ENCODE measurements at regions not wholly inside any gene's neighbourhood (a gene's known extent, or its start where the extent isn't known, plus 50 kb on each side); places are given as distances from the start of the nearest gene placed in this dataset.

GRCh38 chr5:88937406-88937805, 54.4 kb upstream of the MEF2C start:
- no peaks in the 10 kb centered on the region for H3K36me3 ChIP-seq (ENCODE audit: insufficient read depth, low read length)
- H3K9ac ChIP-seq (ENCODE audit: low read length): no peak overlapping the region
- H2AFZ ChIP-seq (ENCODE audit: low read depth, low read length): no peak overlapping the region
- TF ChIP-seq RAD21 (conservative IDR thresholded peaks at IDR 0.05) (no peak), EZH2 (IDR thresholded peaks at IDR 0.05; ENCODE audit: borderline replicate concordance, insufficient read depth, low read length, poor library complexity, severe bottlenecking) (no peak), REST (IDR thresholded peaks at IDR 0.05; ENCODE audit: borderline replicate concordance) (no peak), EP300 (conservative IDR thresholded peaks at IDR 0.05; ENCODE audit: poor library complexity, severe bottlenecking) (no peak), CTCF (IDR thresholded peaks at IDR 0.05; ENCODE audit: poor library complexity, severe bottlenecking) (no peak), TAF1 (IDR thresholded peaks at IDR 0.05; ENCODE audit: low read depth) (no peak), SMC3 (conservative IDR thresholded peaks at IDR 0.05; ENCODE audit: poor library complexity) (no peak), POLR2AphosphoS5 (IDR thresholded peaks at IDR 0.05) (no peak), MXI1 (conservative IDR thresholded peaks at IDR 0.05; ENCODE audit: poor library complexity, severe bottlenecking) (no peak)
- H3K27me3 ChIP-seq (ENCODE audit: insufficient read depth, low read depth, low read length): no peaks in the 10 kb centered on the region
- H3K4me2 ChIP-seq (ENCODE audit: low read length): no peak overlapping the region
- no peaks in the 10 kb centered on the region for H4K20me1 ChIP-seq (ENCODE audit: insufficient read depth)
- no peaks in the 10 kb centered on the region for H3K9me3 ChIP-seq (ENCODE audit: low read length)
- H3K27ac ChIP-seq (ENCODE audit: low read length): no peak overlapping the region
- H3F3A ChIP-seq (ENCODE audit: insufficient read depth, low read length, poor library complexity, severe bottlenecking): no peaks in the 10 kb centered on the region
- no peaks in the 10 kb centered on the region for H3K79me2 ChIP-seq (replicated peaks; ENCODE audit: insufficient read depth, low read length)
- no peak overlapping the region for H3K4me3 ChIP-seq (ENCODE audit: low read length)
- H3K9me2 ChIP-seq (ENCODE audit: insufficient read depth, low read length): no peaks in the 10 kb centered on the region

- no peak for TF ChIP-seq POLR2AphosphoS5 (IDR thresholded peaks at IDR 0.05)
- no peak for TF ChIP-seq RAD21 (conservative IDR thresholded peaks at IDR 0.05)
- TF ChIP-seq SMC3 (conservative IDR thresholded peaks at IDR 0.05; ENCODE audit: poor library complexity): no peak
- TF ChIP-seq MXI1 (conservative IDR thresholded peaks at IDR 0.05; ENCODE audit: poor library complexity, severe bottlenecking): no peak
- no peak for TF ChIP-seq EZH2 (IDR thresholded peaks at IDR 0.05; ENCODE audit: borderline replicate concordance, insufficient read depth, low read length, poor library complexity, severe bottlenecking)
- no peak for TF ChIP-seq EP300 (conservative IDR thresholded peaks at IDR 0.05; ENCODE audit: poor library complexity, severe bottlenecking)
- no peak for TF ChIP-seq TAF1 (IDR thresholded peaks at IDR 0.05; ENCODE audit: low read depth)
- no peak for TF ChIP-seq REST (IDR thresholded peaks at IDR 0.05; ENCODE audit: borderline replicate concordance)
- TF ChIP-seq CTCF (IDR thresholded peaks at IDR 0.05; ENCODE audit: poor library complexity, severe bottlenecking): no peak
- no peak overlapping the region for H2AFZ ChIP-seq (ENCODE audit: low read depth, low read length)
- H3K79me2 ChIP-seq (replicated peaks; ENCODE audit: insufficient read depth, low read length): no peaks in the 10 kb centered on the region
These were observed 51.5 kb upstream of the MEF2C start for GRCh38 chr5:88934439-88934838.

More at GRCh38 chr5:88934439-88934838, 51.5 kb upstream of the MEF2C start:
- Histone ChIP-seq H3K27me3 (ENCODE audit: insufficient read depth, low read depth, low read length) (no peaks in the 10 kb centered on the region), H3K4me3 (ENCODE audit: low read length) (no peak overlapping the region), H3K9ac (ENCODE audit: low read length) (no peak overlapping the region), H4K20me1 (ENCODE audit: insufficient read depth) (no peaks in the 10 kb centered on the region), H3K9me3 (ENCODE audit: low read length) (no peaks in the 10 kb centered on the region), H3F3A (ENCODE audit: insufficient read depth, low read length, poor library complexity, severe bottlenecking) (no peaks in the 10 kb centered on the region), H3K27ac (ENCODE audit: low read length) (no peak overlapping the region), H3K4me2 (ENCODE audit: low read length) (no peak overlapping the region), H3K9me2 (ENCODE audit: insufficient read depth, low read length) (no peaks in the 10 kb centered on the region), H3K36me3 (ENCODE audit: insufficient read depth, low read length) (no peaks in the 10 kb centered on the region)

All from neural cell (in vitro differentiated cells).